Neuronal stem cell (in vitro differentiated cells): ENCODE measurements at regions not wholly inside any gene's neighbourhood (a gene's known extent, or its start where the extent isn't known, plus 50 kb on each side); places are given as distances from the start of the nearest gene placed in this dataset.

Experiments used
- DNase-seq: peaks from one replicate; pipeline ENCODE4 v3.0.0-alpha.2; 2013; ENCODE audit warnings: low spot score
- H2AFZ ChIP-seq: one replicate; pipeline ENCODE4 v1.6.1; 2013; ENCODE audit warnings: mild to moderate bottlenecking, low read length, inconsistent platforms
- H2AK5ac ChIP-seq: 2 replicates; pipeline ENCODE4 v1.6.1; 2013; ENCODE audit warnings: low read depth, mild to moderate bottlenecking, inconsistent platforms, low read length, moderate library complexity, mixed read lengths
- H2BK120ac ChIP-seq: 2 replicates; pipeline ENCODE4 v1.6.1; 2013; ENCODE audit warnings: low read depth, mild to moderate bottlenecking, inconsistent platforms, low read length, moderate library complexity, mixed read lengths
- H2BK12ac ChIP-seq: one replicate; pipeline ENCODE4 v1.6.1; 2013; ENCODE audit warnings: low read length, inconsistent platforms
- H2BK15ac ChIP-seq: 2 replicates; pipeline ENCODE4 v1.6.1; 2013; ENCODE audit warnings: mild to moderate bottlenecking, low read length, inconsistent platforms, mixed read lengths
- H2BK5ac ChIP-seq: one replicate; pipeline ENCODE4 v1.6.1; 2013; ENCODE audit warnings: inconsistent platforms, mild to moderate bottlenecking, low read length, moderate library complexity
- H3K14ac ChIP-seq: one replicate; pipeline ENCODE4 v1.6.1; 2013; ENCODE audit warnings: low read length, inconsistent platforms
- H3K18ac ChIP-seq: 2 replicates; pipeline ENCODE4 v1.6.1; 2013; ENCODE audit warnings: low read length, inconsistent platforms
- H3K23ac ChIP-seq: 2 replicates; pipeline ENCODE4 v1.6.1; 2013; ENCODE audit warnings: low read depth, mild to moderate bottlenecking, mixed read lengths, low read length, inconsistent platforms; ENCODE audit not compliant: poor library complexity
- H3K27ac ChIP-seq: replicated peaks from 3 replicates; pipeline ENCODE4 v1.5.1; 2013; ENCODE audit warnings: low read length, inconsistent platforms
- H3K27me3 ChIP-seq, 3 experiments: 2 replicates each; pipeline ENCODE4 v1.6.1; 2013; ENCODE audit warnings: low read length in 3 of 3, mild to moderate bottlenecking in 2 of 3, inconsistent platforms in 1 of 3, low read depth in 1 of 3, mixed read lengths in 1 of 3, moderate library complexity in 1 of 3; ENCODE audit not compliant: control insufficient read depth in 3 of 3, insufficient read depth in 3 of 3
- H3K36me3 ChIP-seq, 2 donors: replicated peaks in 1 of 2; 2 replicates each; pipeline ENCODE4 v1.6.1; 2013; ENCODE audit warnings: low read length in 2 of 2; ENCODE audit not compliant: control insufficient read depth in 2 of 2, insufficient read depth in 2 of 2
- H3K4ac ChIP-seq: 2 replicates; pipeline ENCODE4 v1.6.1; 2013; ENCODE audit warnings: inconsistent platforms, mild to moderate bottlenecking, low read length, moderate library complexity
- H3K4me1 ChIP-seq, 2 donors: 1 replicate in 1 of 2; 2 replicates in 1 of 2; pipeline ENCODE4 v1.6.1; 2013; ENCODE audit warnings: low read length in 2 of 2, low read depth in 1 of 2; ENCODE audit not compliant: control insufficient read depth in 2 of 2, insufficient read depth in 1 of 2
- H3K4me2 ChIP-seq: one replicate; pipeline ENCODE4 v1.6.1; 2013; ENCODE audit warnings: mild to moderate bottlenecking, low read length, inconsistent platforms; ENCODE audit not compliant: insufficient read depth, poor library complexity, severe bottlenecking
- H3K4me3 ChIP-seq, 2 donors: 2 replicates each; pipeline ENCODE4 v1.5.1; 2013; ENCODE audit warnings: low read length in 2 of 2, mild to moderate bottlenecking in 2 of 2, inconsistent platforms in 1 of 2, moderate library complexity in 1 of 2
- H3K79me1 ChIP-seq: one replicate; pipeline ENCODE4 v1.6.1; 2013; ENCODE audit warnings: low read depth, mild to moderate bottlenecking, inconsistent platforms, low read length, moderate library complexity
- H3K9ac ChIP-seq: one replicate; pipeline ENCODE4 v1.6.1; 2013; ENCODE audit warnings: mild to moderate bottlenecking, low read depth, low read length, inconsistent platforms; ENCODE audit not compliant: poor library complexity
- H3K9me3 ChIP-seq, 2 donors: replicated peaks in 1 of 2; 2 replicates each; pipeline versions ENCODE3 to v1.6.1; 2013; ENCODE audit warnings: low read length in 2 of 2, mild to moderate bottlenecking in 2 of 2, inconsistent platforms in 1 of 2, low read depth in 1 of 2, mixed read lengths in 1 of 2, moderate library complexity in 1 of 2; ENCODE audit not compliant: control insufficient read depth in 2 of 2, insufficient read depth in 1 of 2
- H4K8ac ChIP-seq: one replicate; pipeline ENCODE4 v1.6.1; 2013; ENCODE audit warnings: low read depth, mild to moderate bottlenecking, inconsistent platforms, low read length, moderate library complexity
- H4K91ac ChIP-seq: one replicate; pipeline ENCODE4 v1.6.1; 2013; ENCODE audit warnings: low read length, low read depth, mild to moderate bottlenecking, inconsistent platforms; ENCODE audit not compliant: poor library complexity
- WGBS, 2 donors: extraction: QIAGEN DNeasy Blood & Tissue Kit; methylation state at CpG; one replicate each; pipeline ENCODE4 v1.1.7; 2013; ENCODE audit warnings: missing lambda C conversion rate in 2 of 2, mixed read lengths in 1 of 2; ENCODE audit not compliant: insufficient read length in 2 of 2, insufficient replicate concordance in 1 of 2; ENCODE audit errors: extremely low coverage in 2 of 2; 5-methylcytosine and 5-hydroxymethylcytosine counted together

DNA sequence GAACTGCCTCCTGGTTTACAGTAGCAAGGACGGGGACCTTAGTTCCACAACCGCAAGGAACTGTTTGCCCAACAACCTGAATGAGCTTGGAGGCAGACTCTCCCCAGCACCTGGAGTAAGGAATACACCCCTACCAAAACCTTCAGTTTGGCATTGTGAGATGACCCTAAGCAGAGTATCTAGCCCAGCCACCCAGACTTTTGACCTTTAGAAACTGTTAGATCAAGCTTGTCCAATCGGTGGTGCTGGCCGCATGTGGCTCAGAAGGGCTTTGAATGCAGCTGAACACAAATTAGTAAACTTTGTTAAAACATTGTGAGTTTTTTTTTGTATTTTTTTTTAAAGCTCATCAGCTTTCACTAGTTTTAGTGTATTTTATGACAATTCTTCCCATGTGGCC lies 86.9 kb upstream of the C9orf72 start:
- Histone ChIP-seq H3K9ac (no peak overlapping the region), H3K4me3 (no peak overlapping the region), H3K23ac (no peak overlapping the region), H3K4me2 (no peak overlapping the region), H3K36me3 (no peaks in the 10 kb centered on the region), H2BK15ac (no peak overlapping the region), H3K27ac (no peak overlapping the region), H2BK120ac (no peak overlapping the region), H3K4me1 (no peaks in the 10 kb centered on the region), H4K91ac (no peak overlapping the region), H3K4ac (no peak overlapping the region), H2BK12ac (no peak overlapping the region), H3K14ac (no peak overlapping the region), H2AFZ (no peak overlapping the region), H4K8ac (no peak overlapping the region), H3K79me1 (no peaks in the 10 kb centered on the region), H3K9me3 (no peaks in the 10 kb centered on the region), H2AK5ac (no peak overlapping the region), H2BK5ac (no peak overlapping the region), H3K27me3 (no peaks in the 10 kb centered on the region), H3K18ac (no peak overlapping the region)
- WGBS, 2 donors, result no CpG with 5 or more reads among the region's 4 CpGs
- no peak for DNase-seq

DNA sequence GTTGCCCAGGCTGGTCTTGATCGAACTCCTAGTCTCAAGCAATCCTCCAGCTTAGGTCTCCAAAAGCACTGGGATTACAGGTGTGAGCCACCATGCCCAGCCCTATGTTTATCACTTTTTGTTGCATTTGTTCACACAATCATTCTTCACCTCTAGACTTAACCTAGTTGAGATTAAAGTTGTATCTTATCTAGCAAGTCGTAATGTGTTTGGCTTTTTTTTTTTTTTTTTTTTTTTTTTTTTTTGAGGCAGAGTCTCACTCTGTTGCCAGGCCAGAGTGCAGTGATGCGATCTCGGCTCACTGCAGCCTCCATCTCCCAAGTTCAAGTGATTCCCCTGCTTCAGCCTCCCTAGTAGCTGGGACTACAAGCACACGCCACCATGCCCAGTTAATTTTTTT lies 90.2 kb upstream of the C9orf72 start:
- no peak overlapping the region for H2AFZ ChIP-seq
- no peak overlapping the region for H4K8ac ChIP-seq
- H3K27me3 ChIP-seq, result no peaks in the 10 kb centered on the region
- H4K91ac ChIP-seq, result no peak overlapping the region
- no peak for DNase-seq
- no peaks in the 10 kb centered on the region for H3K4me1 ChIP-seq
- H3K9me3 ChIP-seq, result no peaks in the 10 kb centered on the region
- no peak overlapping the region for H2BK15ac ChIP-seq
- H3K18ac ChIP-seq, result no peak overlapping the region
- no peak overlapping the region for H3K23ac ChIP-seq
- H3K79me1 ChIP-seq, result no peaks in the 10 kb centered on the region
- H3K4ac ChIP-seq, result no peak overlapping the region
- WGBS, 2 donors, result no CpG with 5 or more reads among the region's 5 CpGs
- H3K9ac ChIP-seq, result no peak overlapping the region
- no peak overlapping the region for H2AK5ac ChIP-seq
- no peak overlapping the region for H3K4me2 ChIP-seq
- H3K27ac ChIP-seq, result no peak overlapping the region
- no peaks in the 10 kb centered on the region for H3K36me3 ChIP-seq
- H2BK12ac ChIP-seq, result no peak overlapping the region
- no peak overlapping the region for H2BK120ac ChIP-seq
- no peak overlapping the region for H2BK5ac ChIP-seq
- no peak overlapping the region for H3K4me3 ChIP-seq
- no peak overlapping the region for H3K14ac ChIP-seq

DNA sequence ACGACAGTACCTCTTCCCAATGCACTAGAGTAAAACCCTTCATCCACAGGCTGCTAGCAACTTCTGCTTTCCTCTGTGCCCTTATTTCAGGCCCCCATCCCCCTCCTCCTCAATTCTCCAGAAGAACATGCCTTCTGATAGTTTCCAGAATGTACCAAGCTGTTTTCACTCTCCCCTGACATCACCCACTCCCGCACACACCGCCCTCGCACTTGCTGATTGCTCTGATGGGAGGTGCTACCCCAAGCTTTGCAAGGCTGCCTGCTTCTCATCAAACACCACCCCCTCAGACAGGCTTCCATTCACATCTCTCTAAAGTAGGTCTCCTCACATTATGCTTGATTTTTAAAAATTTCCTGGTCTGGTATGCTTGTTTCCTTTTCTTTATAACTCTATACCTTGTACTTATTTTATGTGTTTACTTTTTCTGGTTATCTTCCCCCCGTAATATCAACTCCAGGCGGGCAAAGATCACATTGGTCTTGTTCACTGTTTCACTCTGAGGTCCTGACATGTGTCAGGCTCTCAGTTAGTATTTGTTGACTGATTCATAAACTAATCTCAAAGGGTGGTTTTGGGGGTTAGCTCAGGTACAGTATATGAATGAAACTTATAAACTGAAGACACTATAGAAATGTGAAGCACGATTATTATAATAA lies 91.0 kb upstream of the C9orf72 start:
- no peak overlapping the region for H3K23ac ChIP-seq
- no peak overlapping the region for H3K4me2 ChIP-seq
- no peak overlapping the region for H2AK5ac ChIP-seq
- H3K9ac ChIP-seq, result no peak overlapping the region
- H3K9me3 ChIP-seq, result no peaks in the 10 kb centered on the region
- no peak overlapping the region for H3K27ac ChIP-seq
- H3K4me1 ChIP-seq, result no peaks in the 10 kb centered on the region
- H3K79me1 ChIP-seq, result no peaks in the 10 kb centered on the region
- H3K36me3 ChIP-seq, result no peaks in the 10 kb centered on the region
- no peak overlapping the region for H2BK5ac ChIP-seq
- no CpG with 5 or more reads among the region's 7 CpGs for WGBS, 2 donors
- H2AFZ ChIP-seq, result no peak overlapping the region
- H2BK15ac ChIP-seq, result no peak overlapping the region
- H3K18ac ChIP-seq, result no peak overlapping the region
- DNase-seq, result no peak
- H4K8ac ChIP-seq, result no peak overlapping the region
- H2BK12ac ChIP-seq, result no peak overlapping the region
- no peak overlapping the region for H3K4me3 ChIP-seq
- H4K91ac ChIP-seq, result no peak overlapping the region
- no peak overlapping the region for H3K4ac ChIP-seq
- no peaks in the 10 kb centered on the region for H3K27me3 ChIP-seq
- no peak overlapping the region for H2BK120ac ChIP-seq
- no peak overlapping the region for H3K14ac ChIP-seq

DNA sequence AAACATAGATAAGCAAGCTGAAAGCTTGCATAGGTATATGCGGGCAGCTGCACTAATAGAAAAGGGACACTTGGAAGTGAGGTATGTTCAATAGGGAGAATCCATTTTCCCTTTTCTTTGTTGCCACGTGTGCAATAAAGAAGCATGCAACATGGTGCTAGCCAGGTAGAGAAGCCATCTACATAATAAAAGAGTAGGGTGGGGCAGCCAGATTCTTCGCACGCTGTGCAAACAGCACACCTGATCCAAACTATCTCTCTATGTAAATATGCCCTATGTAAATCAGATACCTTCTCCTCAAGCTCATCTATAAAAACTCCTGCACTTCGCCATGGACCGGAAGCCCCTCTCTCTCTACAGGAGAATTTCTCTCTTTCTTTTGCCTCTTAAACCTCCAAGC lies 91.9 kb upstream of the C9orf72 start:
- no peak overlapping the region for H3K18ac ChIP-seq

More for the DNA sequence above, 91.9 kb upstream of the C9orf72 start:
- Histone ChIP-seq H3K4me3 (no peak overlapping the region), H2AK5ac (no peak overlapping the region), H2BK120ac (no peak overlapping the region), H3K9me3 (no peaks in the 10 kb centered on the region), H3K27me3 (no peaks in the 10 kb centered on the region), H3K4me1 (peaks cover 0 to 2% of the 10 kb centered on the region in 2 donors), H2BK5ac (no peak overlapping the region), H3K27ac (no peak overlapping the region), H2BK15ac (no peak overlapping the region), H3K79me1 (no peaks in the 10 kb centered on the region), H4K91ac (no peak overlapping the region), H2BK12ac (no peak overlapping the region), H3K14ac (no peak overlapping the region), H2AFZ (no peak overlapping the region), H3K9ac (no peak overlapping the region), H3K4ac (no peak overlapping the region), H3K4me2 (no peak overlapping the region), H3K23ac (no peak overlapping the region), H4K8ac (no peak overlapping the region), H3K36me3 (no peaks in the 10 kb centered on the region)
- no peak for DNase-seq
- WGBS, 2 donors, result no CpG with 5 or more reads among the region's 6 CpGs
